ENCODE measurements at regions not wholly inside any gene's neighbourhood (a gene's known extent, or its start where the extent isn't known, plus 50 kb on each side); places are given as distances from the start of the nearest gene placed in this dataset.

DNA sequence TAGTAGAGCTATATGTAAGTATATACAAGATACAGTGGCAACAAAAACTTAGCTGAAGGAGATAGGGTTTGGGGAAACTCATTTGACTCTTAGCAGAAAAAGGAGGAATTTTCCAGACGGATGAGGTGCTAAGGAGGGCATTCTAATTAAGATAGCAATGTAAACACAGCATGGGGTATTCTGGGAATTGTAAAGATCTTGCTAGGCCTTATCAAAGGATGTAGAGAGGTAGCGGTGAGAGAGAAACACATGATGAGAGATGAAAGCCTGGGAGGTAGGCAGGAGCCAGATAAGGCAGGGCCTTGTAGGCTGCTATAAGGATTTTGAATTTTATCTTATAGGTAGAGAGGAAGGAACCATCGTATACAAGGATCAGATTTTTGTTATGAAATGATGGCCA is 106.6 kb upstream of the KCNN2 start:
- TF ChIP-seq, protein P1, sequence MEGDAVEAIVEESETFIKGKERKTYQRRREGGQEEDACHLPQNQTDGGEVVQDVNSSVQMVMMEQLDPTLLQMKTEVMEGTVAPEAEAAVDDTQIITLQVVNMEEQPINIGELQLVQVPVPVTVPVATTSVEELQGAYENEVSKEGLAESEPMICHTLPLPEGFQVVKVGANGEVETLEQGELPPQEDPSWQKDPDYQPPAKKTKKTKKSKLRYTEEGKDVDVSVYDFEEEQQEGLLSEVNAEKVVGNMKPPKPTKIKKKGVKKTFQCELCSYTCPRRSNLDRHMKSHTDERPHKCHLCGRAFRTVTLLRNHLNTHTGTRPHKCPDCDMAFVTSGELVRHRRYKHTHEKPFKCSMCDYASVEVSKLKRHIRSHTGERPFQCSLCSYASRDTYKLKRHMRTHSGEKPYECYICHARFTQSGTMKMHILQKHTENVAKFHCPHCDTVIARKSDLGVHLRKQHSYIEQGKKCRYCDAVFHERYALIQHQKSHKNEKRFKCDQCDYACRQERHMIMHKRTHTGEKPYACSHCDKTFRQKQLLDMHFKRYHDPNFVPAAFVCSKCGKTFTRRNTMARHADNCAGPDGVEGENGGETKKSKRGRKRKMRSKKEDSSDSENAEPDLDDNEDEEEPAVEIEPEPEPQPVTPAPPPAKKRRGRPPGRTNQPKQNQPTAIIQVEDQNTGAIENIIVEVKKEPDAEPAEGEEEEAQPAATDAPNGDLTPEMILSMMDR (IDR thresholded peaks at IDR 0.05; ENCODE audit: low read depth, low read length, poor library complexity, severe bottlenecking), result no peak
- TF ChIP-seq EZH2phosphoT487 (IDR thresholded peaks at IDR 0.05; ENCODE audit: borderline replicate concordance, low read length), result no peak
